ENCODE measurements at regions not wholly inside any gene's neighbourhood (a gene's known extent, or its start where the extent isn't known, plus 50 kb on each side); places are given as distances from the start of the nearest gene placed in this dataset.
"Not testable (repeated sequence)": the region's sequence is repeated elsewhere in the genome, so short reads cannot be mapped to it uniquely, and the experiment has no call there.

- DNase-seq: no peak
Measured at GRCh38 chr6:103113416-103113815, 1719.9 kb downstream of the GRIK2 start.

DNA sequence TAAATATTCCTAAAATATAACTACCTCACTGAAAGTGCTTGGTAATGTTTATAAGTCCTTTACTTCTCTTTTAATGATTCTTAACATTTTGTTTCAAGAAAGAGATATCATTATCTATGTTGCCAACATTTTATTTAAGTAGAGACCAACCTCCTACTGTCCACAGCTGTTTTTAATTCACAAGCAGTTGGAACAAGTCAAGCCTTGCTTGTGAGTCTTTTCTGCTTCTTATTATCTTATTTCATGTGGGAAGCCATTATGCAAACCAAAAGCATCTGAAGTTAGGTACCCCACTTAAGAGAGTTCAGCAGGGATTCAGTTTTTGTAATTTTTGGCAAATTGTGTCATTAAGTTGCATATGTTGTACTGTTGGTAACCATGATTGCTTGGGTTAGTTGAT lies 1714.5 kb downstream of the GRIK2 start:
- no peak for DNase-seq

- no peak for DNase-seq
Measured at GRCh38 chr6:103105686-103106085, 1712.2 kb downstream of the GRIK2 start.

DNA sequence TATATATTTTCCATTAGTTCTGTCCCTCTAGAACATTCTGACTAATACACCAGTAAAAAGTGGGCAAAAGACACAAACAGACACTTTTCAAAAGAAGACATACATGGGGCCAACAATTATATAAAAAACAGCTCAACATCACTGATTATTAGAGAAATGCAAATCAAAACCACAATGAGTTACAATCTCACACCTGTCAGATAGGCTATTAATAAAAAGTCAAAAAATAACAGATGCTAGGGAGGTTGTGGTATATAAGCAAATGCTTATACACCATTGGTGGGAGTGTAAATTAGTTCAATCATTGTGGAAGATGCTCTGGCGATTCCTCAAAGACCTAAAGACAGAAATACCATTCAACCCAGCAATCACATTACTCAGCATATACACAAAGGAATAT lies 1707.8 kb downstream of the GRIK2 start:
- no peak for DNase-seq

GRCh38 chr6:103092414-103092813 lies 1698.9 kb downstream of the GRIK2 start:
- not testable (repeated sequence) for DNase-seq

DNA sequence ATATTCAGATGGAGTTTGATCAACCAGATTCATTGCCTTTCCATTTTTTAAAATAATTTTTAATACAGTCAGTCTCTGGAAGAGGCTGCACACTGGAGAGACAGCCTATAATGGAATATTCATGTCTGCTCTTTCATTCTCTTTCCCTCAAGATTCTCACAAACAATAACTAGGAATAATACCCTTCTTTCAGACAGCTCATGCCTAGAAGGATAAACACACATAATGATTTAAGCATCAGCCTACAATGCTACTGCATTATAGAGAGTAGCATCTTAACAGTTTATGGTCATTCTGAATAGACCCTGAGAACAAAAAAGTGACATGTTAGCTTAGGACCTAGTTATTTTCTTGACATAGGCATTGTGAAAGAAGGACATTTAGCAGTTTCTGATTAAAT lies 1692.3 kb downstream of the GRIK2 start:
- no peak for DNase-seq

GRCh38 chr6:103081876-103082630 lies 1688.5 kb downstream of the GRIK2 start:
- DNase-seq: no peak

GRCh38 chr6:103081126-103081525 lies 1687.6 kb downstream of the GRIK2 start:
- DNase-seq: no peak

DNA sequence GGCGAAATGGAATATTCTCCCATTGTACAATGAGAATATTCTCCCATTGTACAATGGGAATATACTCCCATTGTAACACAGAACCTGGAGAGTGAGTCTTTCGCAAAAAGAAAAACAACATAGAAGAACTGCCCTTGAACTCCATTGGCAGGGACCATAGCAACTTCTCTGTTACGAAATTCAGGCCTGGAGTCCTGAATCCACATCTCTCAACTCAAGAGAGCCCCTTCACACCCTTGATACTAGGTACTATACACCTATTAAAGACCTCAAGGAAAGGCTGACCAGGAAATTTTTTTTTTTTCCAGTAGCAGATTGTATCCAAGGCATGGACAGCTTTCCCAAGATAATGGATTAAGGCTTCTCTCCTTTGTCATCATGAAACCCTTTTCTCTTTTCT lies 1687.0 kb downstream of the GRIK2 start:
- no peak for DNase-seq

- no peak for DNase-seq
Measured at GRCh38 chr6:103079867-103080266, 1686.4 kb downstream of the GRIK2 start.

DNA sequence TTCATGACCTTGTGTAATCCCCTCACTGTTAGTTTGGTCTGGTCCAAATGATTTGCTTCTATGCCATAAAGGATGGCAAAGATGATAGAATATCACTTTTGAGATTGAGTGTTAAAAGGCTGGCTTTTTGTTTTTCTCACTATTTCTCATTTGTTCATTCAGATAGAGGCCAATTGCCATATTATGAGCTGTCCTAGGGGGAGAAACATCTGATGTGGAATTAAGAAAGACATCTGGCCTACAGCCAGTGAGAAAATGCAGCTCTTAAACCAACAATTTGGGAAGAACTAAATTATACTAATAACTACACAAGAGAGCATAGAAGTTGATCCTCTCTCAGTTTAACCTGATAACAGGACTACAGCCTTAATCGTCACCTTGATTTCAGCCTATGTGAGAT lies 1668.6 kb downstream of the GRIK2 start:
- no peak for DNase-seq

GRCh38 chr6:103047567-103047966 lies 1654.1 kb downstream of the GRIK2 start:
- DNase-seq: no peak

GRCh38 chr6:103042336-103042735 lies 1648.8 kb downstream of the GRIK2 start:
- DNase-seq: no peak

- no peak for DNase-seq
Measured at GRCh38 chr6:103036846-103037245, 1643.3 kb downstream of the GRIK2 start.

GRCh38 chr6:103027271-103027931 lies 1633.9 kb downstream of the GRIK2 start:
- no peak for DNase-seq

DNA sequence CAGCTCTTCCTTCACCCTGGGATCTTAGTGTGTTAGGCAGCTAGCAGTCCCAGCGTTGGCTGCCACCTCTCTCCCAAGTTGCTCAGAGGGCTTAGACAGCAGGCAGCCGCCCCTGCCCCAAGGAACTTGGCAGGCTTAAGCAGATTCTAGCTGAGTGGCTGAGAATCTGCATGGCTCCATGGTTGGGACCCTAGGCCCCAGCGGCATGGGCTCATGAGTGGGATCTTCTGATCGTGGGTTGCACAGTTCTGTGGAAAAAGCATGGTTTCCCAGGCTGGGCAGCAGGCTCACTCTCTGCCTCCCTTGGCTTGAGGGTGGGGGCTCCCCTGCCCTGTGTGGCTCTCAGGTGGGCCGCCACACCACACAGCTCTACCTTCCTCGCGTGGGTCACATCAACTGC lies 1624.9 kb downstream of the GRIK2 start:
- DNase-seq: no peak

DNA sequence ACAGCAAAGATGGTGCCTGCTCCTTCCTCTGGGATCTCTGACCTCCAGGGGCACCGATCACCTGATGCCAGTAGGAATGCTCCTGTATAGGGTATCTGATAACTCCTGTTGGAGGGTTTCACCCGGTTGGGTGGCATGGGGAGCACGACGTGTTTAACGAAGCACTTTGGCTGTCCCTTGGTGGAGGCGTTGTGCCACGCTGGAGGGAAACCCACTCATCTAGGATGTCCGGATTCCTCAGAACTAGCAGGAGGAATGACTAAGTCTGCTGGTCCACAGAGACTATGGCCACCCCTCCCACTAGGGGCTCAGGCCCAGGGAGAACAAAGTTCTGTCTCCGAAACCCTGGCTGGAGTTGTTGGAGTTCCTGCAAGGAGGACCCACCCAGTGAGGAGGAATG lies 1624.4 kb downstream of the GRIK2 start:
- DNase-seq: no peak

DNA sequence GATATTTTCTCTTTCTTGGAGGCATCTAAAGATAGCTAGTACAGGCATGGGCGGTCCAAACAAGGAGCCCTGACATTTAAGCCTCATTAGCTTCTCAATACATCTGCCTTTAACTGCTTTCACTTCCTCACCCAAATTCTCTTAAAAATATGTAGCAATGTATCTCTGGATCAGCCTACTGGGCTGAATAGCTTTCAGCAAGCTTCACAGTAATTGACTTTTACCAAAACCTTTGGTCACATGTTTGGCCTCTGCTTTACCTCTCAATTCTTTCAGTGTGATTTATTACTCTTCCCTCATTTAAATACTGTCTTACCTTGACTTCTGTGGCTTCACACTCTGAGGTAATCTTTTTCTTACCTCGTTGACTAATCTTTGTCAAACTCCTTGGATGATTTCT lies 1618.1 kb downstream of the GRIK2 start:
- no peak for DNase-seq

GRCh38 chr6:103002282-103002681 lies 1608.8 kb downstream of the GRIK2 start:
- no peak for DNase-seq

GRCh38 chr6:103001724-103002123 lies 1608.2 kb downstream of the GRIK2 start:
- DNase-seq: no peak

DNA sequence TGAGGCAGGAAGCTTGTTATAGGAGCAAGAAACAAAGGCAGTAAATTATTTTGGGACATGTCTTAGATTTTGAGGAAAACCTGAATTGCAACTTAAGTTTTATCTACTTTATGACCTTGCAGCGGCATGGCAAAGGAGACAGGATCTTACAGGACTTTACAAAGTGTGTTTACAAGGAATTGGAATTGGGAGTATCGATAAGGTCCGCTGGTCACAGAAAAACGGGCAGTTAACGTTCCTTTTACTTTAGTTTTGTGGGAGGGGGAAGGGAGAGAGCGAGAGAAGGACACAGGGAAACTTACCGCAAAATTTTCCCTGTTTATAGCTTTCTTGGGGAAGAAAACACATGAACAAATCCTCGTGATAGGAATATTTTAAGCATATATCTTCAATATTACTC lies 1607.2 kb downstream of the GRIK2 start:
- DNase-seq: no peak

DNA sequence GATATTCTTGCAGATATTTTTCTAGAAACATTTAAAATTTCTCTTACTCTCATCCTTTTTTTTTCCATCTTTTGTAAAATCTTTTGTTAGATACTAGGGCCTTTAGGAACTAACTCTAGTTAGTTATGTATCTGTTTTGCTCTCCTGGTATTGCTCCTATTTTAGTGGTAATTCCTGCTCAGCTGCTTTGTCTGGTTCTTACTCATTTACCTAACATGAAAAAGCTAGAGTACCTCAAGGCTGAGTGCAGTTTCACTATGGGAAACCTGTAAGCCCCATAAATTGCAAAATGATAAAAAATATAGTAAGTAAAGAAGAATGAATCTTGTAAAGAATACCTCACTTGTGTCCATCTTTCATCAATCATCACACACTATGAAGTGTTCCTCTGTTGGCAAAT lies 1602.0 kb downstream of the GRIK2 start:
- no peak for DNase-seq

DNA sequence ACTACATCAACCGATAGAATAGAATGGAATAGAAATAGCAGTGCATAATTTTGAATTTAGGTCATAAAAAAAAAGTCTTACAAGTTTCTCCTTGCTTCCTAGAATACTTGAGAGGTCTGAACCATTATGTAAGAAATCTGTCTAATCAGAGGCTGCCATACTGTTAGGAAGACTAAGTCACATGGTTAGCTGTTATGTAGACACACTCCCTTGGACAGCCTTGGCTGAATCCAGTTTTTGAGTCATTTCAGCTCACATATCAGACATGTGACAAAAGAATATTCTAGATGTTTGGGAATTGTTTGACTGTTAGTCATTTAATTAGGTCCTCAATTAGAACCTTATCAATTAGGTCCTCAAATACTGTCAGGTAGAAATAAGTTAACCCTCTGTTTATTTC lies 1601.4 kb downstream of the GRIK2 start:
- DNase-seq: no peak

GRCh38 chr6:102986086-102986485 lies 1592.6 kb downstream of the GRIK2 start:
- DNase-seq: no peak

DNA sequence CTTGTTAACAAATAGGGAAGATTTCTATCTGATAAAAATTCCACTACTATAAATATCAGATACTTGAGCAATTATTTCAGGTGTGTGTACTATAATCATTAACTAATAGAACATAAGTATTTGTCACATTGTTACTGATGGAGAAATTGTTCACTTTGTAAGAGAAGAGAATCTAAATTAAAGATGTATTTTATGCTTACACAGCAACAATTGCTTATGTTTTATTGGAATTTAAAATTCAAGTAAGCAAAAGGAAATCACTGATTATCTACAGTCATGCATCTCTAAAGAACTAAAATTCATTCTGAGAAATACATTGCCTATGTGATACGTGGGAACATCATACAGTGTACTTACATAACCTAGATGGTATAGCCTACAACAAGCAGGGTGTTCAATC lies 1590.8 kb downstream of the GRIK2 start:
- no peak for DNase-seq
